GM23248 (cell line): ENCODE measurements at regions not wholly inside any gene's neighbourhood (a gene's known extent, or its start where the extent isn't known, plus 50 kb on each side); places are given as distances from the start of the nearest gene placed in this dataset.

Source experiments
- EZH2 ChIP-seq: fragments of 200-600 bp; sonication (generic); IDR thresholded peaks from 2 replicates; pipeline ENCODE4 v1.6.1; 2018; ENCODE audit warnings: antibody characterized with exemption, mild to moderate bottlenecking; ENCODE audit not compliant: insufficient read depth, poor library complexity, severe bottlenecking
- EZH2phosphoT487 ChIP-seq: fragments of 200-600 bp; sonication (generic); IDR thresholded peaks from 2 replicates; pipeline ENCODE4 v1.6.1; 2018; ENCODE audit warnings: antibody characterized with exemption, moderate library complexity, mild to moderate bottlenecking, low read depth; ENCODE audit not compliant: insufficient read depth

DNA sequence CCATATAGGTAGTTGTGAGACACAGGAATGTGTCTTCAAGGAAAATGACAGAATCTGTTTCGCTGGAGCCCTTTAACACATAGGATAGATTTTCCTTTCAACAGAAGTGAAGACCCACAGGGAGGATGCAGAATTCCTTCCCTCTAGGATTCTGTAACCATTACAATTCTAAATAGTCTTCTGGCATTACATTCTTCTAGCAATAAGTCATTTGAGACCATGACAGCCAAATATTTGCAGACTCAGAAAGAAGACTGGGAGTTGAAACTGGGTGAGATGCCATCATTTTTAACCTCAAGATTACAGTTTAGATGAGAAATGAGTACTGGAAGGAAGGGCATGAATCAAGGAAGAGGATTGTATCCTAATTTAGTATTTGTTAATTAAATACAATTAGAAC is 61.6 kb downstream of the ZBTB18 start:
- TF ChIP-seq EZH2: no peak
- no peak for TF ChIP-seq EZH2phosphoT487
